AG04449 (cell line): ENCODE measurements at regions not wholly inside any gene's neighbourhood (a gene's known extent, or its start where the extent isn't known, plus 50 kb on each side); places are given as distances from the start of the nearest gene placed in this dataset.

Source experiments
- CTCF ChIA-PET: fragments of 350-600 bp; formaldehyde crosslinking; extraction: SDS; loops from one replicate; lab custom pipeline; 2021; ENCODE audit warnings: antibody characterized with exemption; lab: Yijun Ruan, JAX
- POLR2A ChIA-PET: fragments of 400-600, 350-600 bp; formaldehyde crosslinking; extraction: SDS; loops from one replicate; lab custom pipeline; 2020; ENCODE audit warnings: antibody characterized with exemption, inconsistent platforms; lab: Yijun Ruan, JAX
- DNase-seq: peaks from one replicate; pipeline ENCODE4 v3.0.0-alpha.2; 2010; ENCODE audit warnings: low read depth, low spot score
- H3K4me3 ChIP-seq: 2 replicates; pipeline ENCODE4 v1.5.1; 2011; ENCODE audit warnings: low read depth, mild to moderate bottlenecking, control low read depth, low read length
- CTCF ChIP-seq: IDR thresholded peaks from one replicate; pipeline ENCODE4 v1.5.1; 2011; ENCODE audit warnings: mild to moderate bottlenecking, moderate library complexity, low read length, control low read depth, inconsistent platforms; ENCODE audit not compliant: insufficient read depth; ENCODE audit errors: missing control alignments

- no peak for TF ChIP-seq CTCF
- no peak overlapping the region for H3K4me3 ChIP-seq
- ChIA-PET CTCF (no interaction called here), POLR2A (no interaction called here)
- no peak for DNase-seq
Measured at GRCh38 chr4:103938488-103938887, 218.7 kb upstream of the TACR3 start.

- DNase-seq: no peak
- ChIA-PET POLR2A (no interaction called here), CTCF (no interaction called here)
- TF ChIP-seq CTCF: no peak
- H3K4me3 ChIP-seq: no peak overlapping the region
Measured at GRCh38 chr4:103936653-103937145, 216.9 kb upstream of the TACR3 start.

- DNase-seq: no peak
- ChIA-PET CTCF (interaction anchor here (0.6 to 1.2 kb wide), 4 partner anchors 9 to 452 kb away, joined by 3 read pairs; no protein-coding TSS in a partner anchor), POLR2A (no interaction called here)
- H3K4me3 ChIP-seq: no peak overlapping the region
- TF ChIP-seq CTCF: peak; percentile 28
Measured at GRCh38 chr4:103934178-103934789, 214.5 kb upstream of the TACR3 start.

GRCh38 chr4:103928370-103928769, 208.6 kb upstream of the TACR3 start:
- POLR2A ChIA-PET: no interaction called here
- CTCF ChIA-PET: no interaction called here
- TF ChIP-seq CTCF: no peak
- H3K4me3 ChIP-seq: no peak overlapping the region
- no peak for DNase-seq

- POLR2A ChIA-PET: no interaction called here
- H3K4me3 ChIP-seq: no peak overlapping the region
- DNase-seq: no peak
- TF ChIP-seq CTCF: no peak
- CTCF ChIA-PET: interaction anchor here (1.3 kb wide), 1 partner anchor 9 kb away, joined by 4 read pairs; no protein-coding TSS in a partner anchor
Measured at GRCh38 chr4:103923551-103923950, 203.8 kb upstream of the TACR3 start.

- TF ChIP-seq CTCF: no peak
- CTCF ChIA-PET: interaction anchor here (1.2 to 1.7 kb wide), 2 partner anchors 10 to 714 kb away, joined by 4 read pairs; no protein-coding TSS in a partner anchor
- DNase-seq: no peak
- no peak overlapping the region for H3K4me3 ChIP-seq
- POLR2A ChIA-PET: no interaction called here
Measured at GRCh38 chr4:103918214-103918613, 198.4 kb upstream of the TACR3 start.
